Spinal cord (tissue), 9 donors: ENCODE measurements at regions not wholly inside any gene's neighbourhood (a gene's known extent, or its start where the extent isn't known, plus 50 kb on each side); places are given as distances from the start of the nearest gene placed in this dataset.

Experiments
- DNase-seq, 6 donors: peaks; one replicate each; pipeline versions ENCODE4 v3.0.0 to v3.0.0-alpha.2; 2013 to 2015; ENCODE audit warnings: low spot score in 6 of 6, low read depth in 4 of 6
- H3K27ac ChIP-seq: one replicate; pipeline ENCODE4 v1.5.1; 2013; ENCODE audit warnings: low read depth, low read length, control low read depth
- H3K27me3 ChIP-seq: one replicate; pipeline ENCODE4 v1.6.1; 2013; ENCODE audit warnings: low read length; ENCODE audit not compliant: control insufficient read depth, insufficient read depth
- H3K36me3 ChIP-seq: one replicate; pipeline ENCODE4 v1.6.1; 2013; ENCODE audit warnings: low read length; ENCODE audit not compliant: control insufficient read depth, insufficient read depth
- H3K4me1 ChIP-seq: one replicate; pipeline ENCODE4 v1.6.1; 2013; ENCODE audit warnings: low read length; ENCODE audit not compliant: control insufficient read depth, insufficient read depth
- H3K4me3 ChIP-seq: one replicate; pipeline ENCODE4 v1.5.1; 2013; ENCODE audit warnings: low read depth, low read length, control low read depth
- H3K9me3 ChIP-seq: one replicate; pipeline ENCODE4 v1.6.1; 2013; ENCODE audit warnings: low read length; ENCODE audit not compliant: control insufficient read depth, insufficient read depth
- WGBS: methylation state at CpG from one replicate; pipeline ENCODE4 v1.1.5; 2013; ENCODE audit warnings: missing lambda C conversion rate; ENCODE audit not compliant: insufficient coverage; 5-methylcytosine and 5-hydroxymethylcytosine counted together
- donor health status: healthy.

DNA sequence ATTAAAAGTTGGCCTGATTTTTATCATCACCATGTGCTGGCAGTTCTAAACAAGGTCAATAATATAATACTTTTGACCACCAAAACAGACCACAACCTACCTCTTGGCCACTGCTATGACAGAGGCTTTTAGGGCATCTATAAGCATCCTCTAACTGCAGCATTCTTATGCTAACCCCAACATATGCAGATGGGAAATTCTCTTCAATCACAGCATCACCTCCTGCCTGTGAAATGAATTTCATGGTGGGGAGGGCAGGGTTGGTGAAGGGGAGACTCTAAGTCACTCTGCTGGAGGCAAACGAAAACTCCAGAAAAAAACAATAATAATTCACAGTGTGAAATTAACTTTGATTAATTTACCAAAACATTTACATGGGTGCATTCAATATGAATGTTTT, 78.8 kb upstream of the FAR2 start:
- WGBS = no CpG with 5 or more reads among the region's 1 CpG
- H3K27ac ChIP-seq = no peak overlapping the region
- no peaks in the 10 kb centered on the region for H3K9me3 ChIP-seq
- no peaks in the 10 kb centered on the region for H3K36me3 ChIP-seq
- DNase-seq = no peak
- no peak overlapping the region for H3K4me3 ChIP-seq
- H3K4me1 ChIP-seq = no peaks in the 10 kb centered on the region
- H3K27me3 ChIP-seq = no peaks in the 10 kb centered on the region

DNA sequence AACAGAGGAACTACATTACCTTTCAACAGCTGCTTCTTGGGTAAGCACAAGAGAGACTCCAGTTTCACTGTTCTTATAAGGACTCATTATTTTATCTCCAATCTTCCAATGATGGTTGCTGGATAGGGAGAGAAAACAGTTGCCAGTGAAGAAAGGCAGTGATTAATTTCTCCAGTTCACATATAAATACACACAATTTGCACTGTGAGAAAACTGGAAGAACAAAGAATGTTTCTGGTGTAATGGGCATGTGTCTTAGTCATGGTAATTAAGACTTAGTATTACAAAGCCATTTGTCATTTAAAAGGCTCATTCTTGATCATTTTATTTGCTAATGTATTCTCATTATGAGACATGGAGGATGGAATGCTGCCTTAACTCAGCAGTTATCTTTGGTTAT, 78.0 kb upstream of the FAR2 start:
- no peak overlapping the region for H3K27ac ChIP-seq
- DNase-seq = peak in 1 of 6 donors; percentile 6
- no peak overlapping the region for H3K4me3 ChIP-seq
- no peaks in the 10 kb centered on the region for H3K27me3 ChIP-seq
- no peaks in the 10 kb centered on the region for H3K4me1 ChIP-seq
- no peaks in the 10 kb centered on the region for H3K9me3 ChIP-seq
- H3K36me3 ChIP-seq = no peaks in the 10 kb centered on the region

DNA sequence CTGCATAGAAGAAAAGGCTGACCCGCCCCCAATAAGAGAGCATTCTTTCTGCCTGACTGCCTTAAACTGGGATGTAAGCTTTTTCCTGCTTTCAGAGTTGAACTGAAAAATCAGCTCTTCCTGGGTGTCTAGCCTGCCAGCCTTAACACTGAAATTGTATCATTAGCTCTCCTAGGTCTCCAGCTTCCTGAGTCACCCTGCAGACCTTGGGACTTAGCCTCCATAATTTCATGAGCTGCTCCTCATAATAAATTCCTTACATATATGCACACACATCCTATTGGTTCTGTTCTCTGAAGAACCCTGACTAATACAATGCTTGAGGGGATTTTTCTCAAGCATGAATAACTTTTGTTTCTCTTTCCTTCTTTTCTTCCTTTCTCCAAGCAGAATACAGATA, 76.4 kb upstream of the FAR2 start:
- Histone ChIP-seq H3K27ac (no peak overlapping the region), H3K4me3 (no peak overlapping the region), H3K27me3 (no peaks in the 10 kb centered on the region), H3K4me1 (no peaks in the 10 kb centered on the region), H3K9me3 (no peaks in the 10 kb centered on the region), H3K36me3 (no peaks in the 10 kb centered on the region)
- 88% methylated on average over 1 of the region's 1 CpG for WGBS
- no peak for DNase-seq

DNA sequence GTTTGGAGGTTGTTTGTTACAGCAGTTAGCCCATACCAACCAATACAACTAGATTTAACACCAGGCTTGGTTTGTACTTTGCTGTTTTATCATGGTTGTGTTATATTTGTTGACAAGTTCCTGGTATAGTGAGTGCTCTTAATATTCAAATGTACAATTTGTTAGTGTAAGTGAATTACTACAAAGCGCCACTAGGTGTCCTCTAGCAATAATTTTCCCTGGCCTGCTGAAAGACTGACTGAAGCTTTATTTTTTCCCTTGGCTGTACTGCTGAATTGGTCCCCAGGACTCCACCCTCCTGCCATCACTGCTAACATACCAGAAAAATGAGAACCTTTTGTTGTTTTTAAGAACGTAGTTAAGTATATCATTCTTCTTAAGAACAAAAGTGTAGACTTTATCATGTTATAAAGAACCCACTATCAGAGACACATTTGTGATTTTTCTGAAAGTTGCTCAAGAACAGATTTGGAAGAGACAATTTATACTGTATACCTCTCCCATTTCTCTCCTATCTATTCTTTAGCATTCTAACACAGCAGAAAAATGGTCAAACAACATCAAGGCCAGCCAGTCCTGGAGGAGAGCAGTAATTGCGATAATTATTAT, 75.3 kb upstream of the FAR2 start:
- Histone ChIP-seq H3K36me3 (no peaks in the 10 kb centered on the region), H3K4me3 (no peak overlapping the region), H3K27ac (no peak overlapping the region), H3K9me3 (no peaks in the 10 kb centered on the region), H3K4me1 (no peaks in the 10 kb centered on the region), H3K27me3 (no peaks in the 10 kb centered on the region)
- WGBS = no CpG with 5 or more reads among the region's 3 CpGs
- DNase-seq = peak; percentile 13 to 85 (median 28)

DNA sequence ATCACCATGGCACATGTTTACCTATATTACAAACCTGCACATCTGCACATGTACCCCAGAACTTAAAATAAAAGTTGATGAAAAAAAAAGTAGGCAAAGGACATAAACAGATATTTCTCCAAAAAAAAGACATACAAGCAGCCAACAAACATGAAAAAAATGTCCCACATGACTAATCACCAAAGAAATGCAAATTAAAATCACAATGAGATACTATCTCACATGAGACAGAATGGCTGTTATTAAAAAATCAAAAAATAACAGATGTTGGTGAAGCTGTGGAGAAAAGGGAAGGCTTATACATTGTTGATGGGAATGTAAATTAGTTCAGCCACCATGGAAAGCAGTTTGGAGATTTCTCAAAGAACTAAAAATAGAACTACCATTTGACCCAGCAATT, 68.0 kb upstream of the FAR2 start:
- Histone ChIP-seq H3K4me3 (no peak overlapping the region), H3K27ac (no peak overlapping the region), H3K4me1 (no peaks in the 10 kb centered on the region), H3K27me3 (no peaks in the 10 kb centered on the region), H3K9me3 (no peaks in the 10 kb centered on the region), H3K36me3 (no peaks in the 10 kb centered on the region)
- no peak for DNase-seq

DNA sequence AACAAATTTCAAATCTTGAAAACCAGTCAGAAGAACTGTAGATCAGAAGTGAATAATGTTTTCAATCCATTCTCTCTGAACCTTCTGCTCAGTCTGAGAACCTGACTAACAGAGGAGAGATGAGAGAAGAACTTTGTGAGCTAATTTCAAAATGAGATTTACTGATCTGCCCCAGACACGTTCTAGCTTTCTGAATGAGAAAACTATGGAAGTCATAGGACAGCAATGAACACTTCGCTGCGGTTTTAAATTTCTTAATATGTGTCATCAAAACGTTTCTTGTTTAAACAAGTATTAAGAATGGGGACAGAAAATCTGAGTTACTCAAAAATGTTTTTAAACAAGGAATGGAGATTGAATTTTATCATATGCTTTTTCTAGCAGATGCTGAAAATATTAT, 66.6 kb upstream of the FAR2 start:
- Histone ChIP-seq H3K4me1 (no peaks in the 10 kb centered on the region), H3K27me3 (no peaks in the 10 kb centered on the region), H3K36me3 (no peaks in the 10 kb centered on the region), H3K4me3 (no peak overlapping the region), H3K9me3 (no peaks in the 10 kb centered on the region), H3K27ac (no peak overlapping the region)
- DNase-seq = no peak
- 80% methylated on average over 1 of the region's 4 CpGs for WGBS

DNA sequence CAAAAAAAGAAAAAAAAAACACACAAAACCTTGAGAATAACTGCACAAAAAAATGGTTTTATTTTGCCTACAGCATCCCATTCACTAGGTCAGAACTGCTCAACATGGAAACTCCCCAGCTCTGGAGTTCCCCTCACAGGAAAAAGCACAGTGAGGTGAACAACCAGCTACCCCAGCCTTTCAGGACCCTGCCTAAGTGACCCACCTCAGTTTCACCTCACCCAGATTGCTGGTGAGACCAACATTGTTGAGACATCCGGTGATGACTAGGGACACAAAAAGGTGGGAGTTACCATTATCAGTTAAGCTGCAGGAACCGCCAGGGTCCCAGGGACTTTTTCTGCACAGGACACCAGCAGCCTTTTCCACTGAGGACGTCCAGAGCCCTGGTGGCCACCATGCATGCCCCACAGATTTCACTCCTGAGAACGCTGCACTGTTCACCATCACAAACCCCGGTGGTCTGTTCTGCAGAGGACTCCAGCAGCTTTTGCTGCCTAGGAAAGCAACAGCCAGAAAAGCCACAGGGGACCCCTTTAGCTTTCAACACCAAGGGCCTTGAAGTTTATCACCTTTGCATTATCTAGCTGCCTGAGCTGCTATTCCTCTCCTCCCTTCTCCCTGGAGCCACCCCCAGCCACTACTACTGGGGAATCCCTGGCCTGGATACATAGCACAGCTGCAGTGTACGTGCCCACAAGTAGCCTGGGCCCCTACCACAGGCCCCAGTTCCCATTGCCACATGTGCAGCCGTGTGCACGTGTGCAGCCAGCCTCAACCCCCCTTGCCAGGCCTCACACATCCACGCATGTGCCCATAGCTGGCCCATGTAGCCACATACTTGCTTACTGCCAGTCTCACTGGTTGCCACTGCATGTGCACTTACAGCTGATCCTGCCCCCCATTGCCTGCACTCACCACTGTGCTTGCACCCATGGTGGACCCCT, 62.5 kb upstream of the FAR2 start:
- no peaks in the 10 kb centered on the region for H3K36me3 ChIP-seq
- WGBS = 73% methylated on average over 9 of the region's 9 CpGs
- H3K27me3 ChIP-seq = no peaks in the 10 kb centered on the region
- H3K4me3 ChIP-seq = no peak overlapping the region
- no peaks in the 10 kb centered on the region for H3K4me1 ChIP-seq
- H3K27ac ChIP-seq = no peak overlapping the region
- no peak for DNase-seq
- H3K9me3 ChIP-seq = peaks cover 2% of the 10 kb centered on the region

DNA sequence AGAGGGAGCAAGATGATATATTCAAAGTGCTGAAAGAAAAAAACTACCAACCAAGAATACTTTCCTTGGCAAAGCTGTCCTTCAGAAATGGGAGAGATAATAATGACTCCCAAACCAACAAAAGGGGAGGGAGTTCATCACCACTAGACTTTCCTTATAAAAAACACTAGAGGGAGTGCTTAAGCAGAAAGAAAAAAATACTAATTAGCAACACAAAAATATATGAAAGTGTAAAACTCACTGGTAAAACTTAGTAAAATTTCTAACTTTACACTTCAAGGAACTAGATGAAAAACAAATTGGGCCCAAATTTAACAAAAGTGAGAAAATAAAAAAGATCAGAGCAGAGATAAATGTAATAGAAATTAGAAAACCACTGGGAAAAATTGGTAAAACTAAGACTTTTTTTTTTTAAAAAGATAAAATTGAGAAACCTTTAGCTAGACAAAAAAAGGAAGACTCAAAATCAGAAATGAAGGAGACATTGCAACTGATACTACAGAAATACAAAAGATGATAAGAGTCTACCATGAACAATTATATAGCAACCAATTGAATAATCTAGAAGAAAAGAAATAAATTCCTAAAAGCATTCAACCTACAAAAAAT, 60.4 kb upstream of the FAR2 start:
- no peak for DNase-seq
- Histone ChIP-seq H3K4me1 (no peaks in the 10 kb centered on the region), H3K4me3 (no peak overlapping the region), H3K9me3 (peaks cover 7% of the 10 kb centered on the region), H3K36me3 (no peaks in the 10 kb centered on the region), H3K27ac (no peak overlapping the region), H3K27me3 (no peaks in the 10 kb centered on the region)
